ENCODE measurements at regions not wholly inside any gene's neighbourhood (a gene's known extent, or its start where the extent isn't known, plus 50 kb on each side); places are given as distances from the start of the nearest gene placed in this dataset.

GRCh38 chr15:96392380-96393208 is 62.1 kb downstream of the NR2F2 start:
- TF ChIP-seq POLR2AphosphoS5 (IDR thresholded peaks at IDR 0.05; ENCODE audit: low read depth, low read length), result no peak
- TF ChIP-seq, protein P1, sequence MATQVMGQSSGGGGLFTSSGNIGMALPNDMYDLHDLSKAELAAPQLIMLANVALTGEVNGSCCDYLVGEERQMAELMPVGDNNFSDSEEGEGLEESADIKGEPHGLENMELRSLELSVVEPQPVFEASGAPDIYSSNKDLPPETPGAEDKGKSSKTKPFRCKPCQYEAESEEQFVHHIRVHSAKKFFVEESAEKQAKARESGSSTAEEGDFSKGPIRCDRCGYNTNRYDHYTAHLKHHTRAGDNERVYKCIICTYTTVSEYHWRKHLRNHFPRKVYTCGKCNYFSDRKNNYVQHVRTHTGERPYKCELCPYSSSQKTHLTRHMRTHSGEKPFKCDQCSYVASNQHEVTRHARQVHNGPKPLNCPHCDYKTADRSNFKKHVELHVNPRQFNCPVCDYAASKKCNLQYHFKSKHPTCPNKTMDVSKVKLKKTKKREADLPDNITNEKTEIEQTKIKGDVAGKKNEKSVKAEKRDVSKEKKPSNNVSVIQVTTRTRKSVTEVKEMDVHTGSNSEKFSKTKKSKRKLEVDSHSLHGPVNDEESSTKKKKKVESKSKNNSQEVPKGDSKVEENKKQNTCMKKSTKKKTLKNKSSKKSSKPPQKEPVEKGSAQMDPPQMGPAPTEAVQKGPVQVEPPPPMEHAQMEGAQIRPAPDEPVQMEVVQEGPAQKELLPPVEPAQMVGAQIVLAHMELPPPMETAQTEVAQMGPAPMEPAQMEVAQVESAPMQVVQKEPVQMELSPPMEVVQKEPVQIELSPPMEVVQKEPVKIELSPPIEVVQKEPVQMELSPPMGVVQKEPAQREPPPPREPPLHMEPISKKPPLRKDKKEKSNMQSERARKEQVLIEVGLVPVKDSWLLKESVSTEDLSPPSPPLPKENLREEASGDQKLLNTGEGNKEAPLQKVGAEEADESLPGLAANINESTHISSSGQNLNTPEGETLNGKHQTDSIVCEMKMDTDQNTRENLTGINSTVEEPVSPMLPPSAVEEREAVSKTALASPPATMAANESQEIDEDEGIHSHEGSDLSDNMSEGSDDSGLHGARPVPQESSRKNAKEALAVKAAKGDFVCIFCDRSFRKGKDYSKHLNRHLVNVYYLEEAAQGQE (IDR thresholded peaks at IDR 0.05; ENCODE audit: insufficient read depth in 1 of 2, low read depth in 2 of 2, low read length in 2 of 2), result no peak

Data from PFSK-1 (cell line).